ENCODE measurements at regions not wholly inside any gene's neighbourhood (a gene's known extent, or its start where the extent isn't known, plus 50 kb on each side); places are given as distances from the start of the nearest gene placed in this dataset.

- Mint-ChIP-seq H3K9me3 (no peaks in the 10 kb centered on the region), H3K4me1 (ENCODE audit: low read depth) (peaks cover 4% of the 10 kb centered on the region), H3K36me3 (ENCODE audit: low read depth) (no peaks in the 10 kb centered on the region), H3K27me3 (no peaks in the 10 kb centered on the region), H3K4me3 (no peak overlapping the region), H3K27ac (no peak overlapping the region)
- intact Hi-C loops (cut with micrococcal nuclease): loop anchor here (10.0 kb wide), 1 partner anchor 81 kb away; no protein-coding TSS in a partner anchor
- ATAC-seq (no peak), DNase-seq (no peak)
- TF ChIP-seq, protein P1, sequence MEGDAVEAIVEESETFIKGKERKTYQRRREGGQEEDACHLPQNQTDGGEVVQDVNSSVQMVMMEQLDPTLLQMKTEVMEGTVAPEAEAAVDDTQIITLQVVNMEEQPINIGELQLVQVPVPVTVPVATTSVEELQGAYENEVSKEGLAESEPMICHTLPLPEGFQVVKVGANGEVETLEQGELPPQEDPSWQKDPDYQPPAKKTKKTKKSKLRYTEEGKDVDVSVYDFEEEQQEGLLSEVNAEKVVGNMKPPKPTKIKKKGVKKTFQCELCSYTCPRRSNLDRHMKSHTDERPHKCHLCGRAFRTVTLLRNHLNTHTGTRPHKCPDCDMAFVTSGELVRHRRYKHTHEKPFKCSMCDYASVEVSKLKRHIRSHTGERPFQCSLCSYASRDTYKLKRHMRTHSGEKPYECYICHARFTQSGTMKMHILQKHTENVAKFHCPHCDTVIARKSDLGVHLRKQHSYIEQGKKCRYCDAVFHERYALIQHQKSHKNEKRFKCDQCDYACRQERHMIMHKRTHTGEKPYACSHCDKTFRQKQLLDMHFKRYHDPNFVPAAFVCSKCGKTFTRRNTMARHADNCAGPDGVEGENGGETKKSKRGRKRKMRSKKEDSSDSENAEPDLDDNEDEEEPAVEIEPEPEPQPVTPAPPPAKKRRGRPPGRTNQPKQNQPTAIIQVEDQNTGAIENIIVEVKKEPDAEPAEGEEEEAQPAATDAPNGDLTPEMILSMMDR (IDR thresholded peaks at IDR 0.05): no peak
- POLR2A ChIA-PET: no interaction called here
- CTCF ChIA-PET: interaction anchor here (2.1 to 9.7 kb wide), 5 partner anchors 14 to 145 kb away, joined by 6 to 140 read pairs (median 9); no protein-coding TSS in a partner anchor
Observed at GRCh38 chrX:109855501-109855900, 122.4 kb upstream of the ACSL4 start.

- no peaks in the 10 kb centered on the region for H3K27me3 Mint-ChIP-seq
- TF ChIP-seq, protein P1 (IDR thresholded peaks at IDR 0.05): peak; percentile 73
- no peak overlapping the region for H3K4me3 Mint-ChIP-seq
- no peak for ATAC-seq
- H3K9me3 Mint-ChIP-seq: no peaks in the 10 kb centered on the region
- DNase-seq: peak; percentile 9
- peaks cover 4% of the 10 kb centered on the region for H3K4me1 Mint-ChIP-seq (ENCODE audit: low read depth)
- ChIA-PET CTCF (interaction anchor here (0.7 to 9.7 kb wide), 44 partner anchors 8 to 376 kb away, joined by 3 to 140 read pairs (median 4); partner anchors contain the start of gene NXT2), POLR2A (no interaction called here)
- H3K27ac Mint-ChIP-seq: no peak overlapping the region
- intact Hi-C loops (cut with micrococcal nuclease): loop anchor here (2.0 to 10.0 kb wide), 2 partner anchors 82 to 144 kb away; no protein-coding TSS in a partner anchor
- H3K36me3 Mint-ChIP-seq (ENCODE audit: low read depth): no peaks in the 10 kb centered on the region
Observed at GRCh38 chrX:109856974-109857373, 123.9 kb upstream of the ACSL4 start.

DNA sequence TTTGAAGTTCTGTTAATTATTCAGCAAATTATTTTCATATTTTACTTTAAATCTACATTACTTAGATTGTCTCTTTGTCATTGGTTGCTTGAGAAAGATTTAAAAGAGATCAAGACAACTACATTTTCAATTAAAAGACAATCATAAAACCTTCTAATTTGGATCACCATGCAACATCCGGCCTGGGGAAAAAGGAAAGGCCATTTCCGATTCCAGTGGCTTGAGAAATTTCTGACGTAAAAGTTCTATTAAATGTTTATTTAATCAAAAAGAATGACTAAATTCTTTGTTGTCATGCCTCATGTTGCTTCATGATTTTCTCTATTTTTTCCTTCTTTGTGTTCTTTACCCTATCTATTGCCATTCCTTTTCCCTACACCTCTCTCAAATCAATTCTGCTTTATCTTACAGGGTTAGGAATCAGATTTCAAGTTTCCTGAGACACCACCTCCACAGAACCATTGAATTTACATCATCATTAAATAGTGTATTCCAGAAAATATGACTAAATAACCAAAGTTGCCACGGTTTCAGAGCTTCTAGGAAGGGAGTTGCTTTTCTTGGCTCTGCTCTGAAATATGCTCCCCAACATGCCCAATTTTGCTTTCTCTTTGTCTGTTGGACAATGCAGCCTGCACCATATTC, 124.6 kb upstream of the ACSL4 start:
- ATAC-seq: no peak
- CTCF ChIA-PET: interaction anchor here (0.7 to 9.7 kb wide), 41 partner anchors 9 to 377 kb away, joined by 3 to 140 read pairs (median 5); partner anchors contain the start of gene NXT2
- POLR2A ChIA-PET: no interaction called here

DNA sequence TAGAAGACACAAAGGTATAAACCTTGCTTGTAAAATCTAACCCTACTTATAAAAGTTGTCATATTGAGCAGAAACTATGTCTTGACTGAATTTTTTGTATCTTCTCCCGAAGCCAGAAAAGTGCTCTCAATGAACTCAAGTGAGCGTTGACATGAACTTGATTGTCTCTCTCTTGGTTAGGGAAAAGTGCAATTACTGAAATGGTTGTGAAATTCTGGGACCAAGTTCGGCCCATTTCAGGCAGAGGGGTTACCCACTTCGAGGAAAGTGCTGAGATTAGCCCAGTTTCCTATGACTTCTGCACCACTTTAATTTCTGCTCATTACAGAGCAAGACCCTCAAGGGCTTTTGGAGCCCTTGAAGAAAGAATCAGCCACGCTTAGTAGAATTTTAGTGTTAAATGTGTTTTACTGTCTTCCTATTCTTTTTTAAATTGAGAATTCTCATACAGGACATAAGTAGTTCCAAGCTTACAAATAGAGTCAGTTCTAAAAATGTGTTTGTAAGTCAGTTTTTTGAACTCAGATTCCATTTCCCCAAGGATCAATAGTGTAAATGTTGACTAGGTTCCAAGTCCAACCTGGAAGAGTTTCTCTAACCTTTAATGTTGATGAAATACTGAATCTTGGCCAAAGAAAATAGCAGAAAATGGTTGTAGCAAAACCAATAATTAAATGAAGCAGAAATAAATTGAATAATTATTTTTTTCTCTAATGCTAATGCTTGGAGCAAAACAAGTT, 125.7 kb upstream of the ACSL4 start:
- ChIA-PET POLR2A (no interaction called here), CTCF (interaction anchor here (1.3 to 9.7 kb wide), 3 partner anchors 13 to 374 kb away, joined by 5 to 140 read pairs (median 16); no protein-coding TSS in a partner anchor)
- Mint-ChIP-seq H3K4me1 (ENCODE audit: low read depth) (peaks cover 4% of the 10 kb centered on the region), H3K27ac (no peak overlapping the region), H3K9me3 (no peaks in the 10 kb centered on the region), H3K36me3 (ENCODE audit: low read depth) (no peaks in the 10 kb centered on the region), H3K4me3 (no peak overlapping the region), H3K27me3 (no peaks in the 10 kb centered on the region)
- intact Hi-C loops (cut with micrococcal nuclease): loop anchor here (10.0 kb wide), 1 partner anchor 84 kb away; no protein-coding TSS in a partner anchor
- DNase-seq (no peak), ATAC-seq (no peak)
- TF ChIP-seq, protein P1 (IDR thresholded peaks at IDR 0.05): no peak

More for the DNA sequence above, 124.6 kb upstream of the ACSL4 start:
- TF ChIP-seq, protein P1 (IDR thresholded peaks at IDR 0.05): no peak
- Mint-ChIP-seq H3K9me3 (no peaks in the 10 kb centered on the region), H3K36me3 (ENCODE audit: low read depth) (no peaks in the 10 kb centered on the region), H3K27ac (no peak overlapping the region), H3K27me3 (no peaks in the 10 kb centered on the region), H3K4me1 (ENCODE audit: low read depth) (peaks cover 4% of the 10 kb centered on the region), H3K4me3 (no peak overlapping the region)
- DNase-seq: no peak
- intact Hi-C loops (cut with micrococcal nuclease): loop anchor here (2.0 to 10.0 kb wide), 2 partner anchors 83 to 145 kb away; no protein-coding TSS in a partner anchor
